H9 (cell line): ENCODE measurements at regions not wholly inside any gene's neighbourhood (a gene's known extent, or its start where the extent isn't known, plus 50 kb on each side); places are given as distances from the start of the nearest gene placed in this dataset.

Experiments used
- DNase-seq: peaks from one replicate; pipeline ENCODE4 v3.0.0-alpha.2; 2017
- H2AFZ ChIP-seq: one replicate; pipeline ENCODE4 v1.6.1; 2013; ENCODE audit warnings: mild to moderate bottlenecking, low read length, control low read depth, moderate library complexity
- H2AK5ac ChIP-seq: 2 replicates; pipeline ENCODE4 v1.6.1; 2013; ENCODE audit warnings: low read length, control low read depth, mixed read lengths; ENCODE audit not compliant: insufficient read length
- H2BK120ac ChIP-seq: one replicate; pipeline ENCODE4 v1.6.1; 2013; ENCODE audit warnings: low read depth, mild to moderate bottlenecking, low read length, control low read depth, inconsistent platforms; ENCODE audit not compliant: poor library complexity, severe bottlenecking
- H2BK12ac ChIP-seq: 2 replicates; pipeline ENCODE4 v1.6.1; 2013; ENCODE audit warnings: low read length, control low read depth, mixed read lengths, low read depth; ENCODE audit not compliant: insufficient read length
- H2BK15ac ChIP-seq: 2 replicates; pipeline ENCODE4 v1.6.1; 2013; ENCODE audit warnings: low read depth, low read length, control low read depth
- H2BK20ac ChIP-seq: one replicate; pipeline ENCODE4 v1.6.1; 2013; ENCODE audit warnings: low read depth, mild to moderate bottlenecking, low read length, control low read depth, inconsistent platforms; ENCODE audit not compliant: poor library complexity, severe bottlenecking
- H2BK5ac ChIP-seq: 2 replicates; pipeline ENCODE4 v1.6.1; 2013; ENCODE audit warnings: low read length, control low read depth, mixed read lengths; ENCODE audit not compliant: insufficient read length
- H3K14ac ChIP-seq: 2 replicates; pipeline ENCODE4 v1.6.1; 2013; ENCODE audit warnings: low read length, control low read depth; ENCODE audit not compliant: insufficient read depth
- H3K18ac ChIP-seq: 2 replicates; pipeline ENCODE4 v1.6.1; 2013; ENCODE audit warnings: low read depth, mild to moderate bottlenecking, mixed read lengths, low read length, control low read depth; ENCODE audit not compliant: insufficient read length
- H3K23ac ChIP-seq: 2 replicates; pipeline ENCODE4 v1.6.1; 2013; ENCODE audit warnings: low read length, control low read depth, mixed read lengths, low read depth; ENCODE audit not compliant: insufficient read length
- H3K23me2 ChIP-seq: 2 replicates; pipeline ENCODE4 v1.6.1; 2013; ENCODE audit warnings: low read depth, mild to moderate bottlenecking, mixed read lengths, low read length, control low read depth; ENCODE audit not compliant: insufficient read length, poor library complexity, severe bottlenecking
- H3K27ac ChIP-seq: 2 replicates; pipeline ENCODE4 v1.5.1; 2013; ENCODE audit warnings: low read length, control low read depth, mixed read lengths, low read depth; ENCODE audit not compliant: insufficient read length
- H3K27me3 ChIP-seq: 2 replicates; pipeline ENCODE4 v1.6.1; 2013; ENCODE audit warnings: low read length, control low read depth, inconsistent platforms; ENCODE audit not compliant: insufficient read depth
- H3K4ac ChIP-seq: 2 replicates; pipeline ENCODE4 v1.6.1; 2013; ENCODE audit warnings: low read depth, mild to moderate bottlenecking, control low read depth, inconsistent platforms, low read length, moderate library complexity
- H3K4me1 ChIP-seq: 2 replicates; pipeline ENCODE4 v1.6.1; 2013; ENCODE audit warnings: low read length, control low read depth, inconsistent platforms; ENCODE audit not compliant: insufficient read depth
- H3K4me2 ChIP-seq: 2 replicates; pipeline ENCODE4 v1.6.1; 2013; ENCODE audit warnings: low read length, control low read depth, mixed read lengths; ENCODE audit not compliant: insufficient read length, insufficient read depth
- H3K56ac ChIP-seq: 2 replicates; pipeline ENCODE4 v1.6.1; 2013; ENCODE audit warnings: low read depth, mild to moderate bottlenecking, mixed read lengths, low read length, control low read depth; ENCODE audit not compliant: insufficient read length
- H3K79me1 ChIP-seq: 2 replicates; pipeline ENCODE4 v1.6.1; 2013; ENCODE audit warnings: low read depth, mild to moderate bottlenecking, moderate library complexity, low read length, control low read depth, inconsistent platforms; ENCODE audit not compliant: insufficient read depth, poor library complexity, severe bottlenecking
- H3K79me2 ChIP-seq: 2 replicates; pipeline ENCODE4 v1.6.1; 2013; ENCODE audit warnings: low read length, control low read depth, inconsistent platforms; ENCODE audit not compliant: insufficient read depth
- H3K9ac ChIP-seq: 2 replicates; pipeline ENCODE4 v1.6.1; 2013; ENCODE audit warnings: low read length, control low read depth, mixed read lengths; ENCODE audit not compliant: insufficient read length; ENCODE audit errors: extremely low read depth
- H3K9me3 ChIP-seq: one replicate; pipeline ENCODE4 v1.6.1; 2013; ENCODE audit warnings: low read depth, low read length, inconsistent platforms; ENCODE audit not compliant: control insufficient read depth
- H3T11ph ChIP-seq: one replicate; pipeline ENCODE4 v1.6.1; 2013; ENCODE audit warnings: mild to moderate bottlenecking, low read length, control low read depth, inconsistent platforms
- H4K20me1 ChIP-seq: one replicate; pipeline ENCODE4 v1.6.1; 2013; ENCODE audit not compliant: control insufficient read depth, insufficient read length, insufficient read depth
- H4K5ac ChIP-seq: 2 replicates; pipeline ENCODE4 v1.6.1; 2013; ENCODE audit warnings: low read depth, mild to moderate bottlenecking, mixed read lengths, low read length, control low read depth; ENCODE audit not compliant: insufficient read length
- H4K8ac ChIP-seq: replicated peaks from 2 replicates; pipeline ENCODE4 v1.6.1; 2013; ENCODE audit warnings: low read length, control low read depth, mixed read lengths, low read depth; ENCODE audit not compliant: insufficient read length
- H4K91ac ChIP-seq: 2 replicates; pipeline ENCODE4 v1.6.1; 2013; ENCODE audit warnings: low read depth, mild to moderate bottlenecking, moderate library complexity, mixed read lengths, low read length, control low read depth; ENCODE audit not compliant: insufficient read length
- H3K27ac Mint-ChIP-seq, 3 experiments: 2 replicates in 2 of 3; 3 replicates in 1 of 3; pipeline ENCODE4 v1.8.0; 2020 to 2021; ENCODE audit warnings: mixed read lengths in 3 of 3, mild to moderate bottlenecking in 1 of 3, moderate library complexity in 1 of 3
- H3K27me3 Mint-ChIP-seq: 2 replicates; pipeline ENCODE4 v1.8.0; 2021; ENCODE audit warnings: low read depth, mild to moderate bottlenecking, moderate library complexity, mixed read lengths
- H3K36me3 Mint-ChIP-seq, 3 experiments: 2 replicates in 2 of 3; 3 replicates in 1 of 3; pipeline ENCODE4 v1.8.0; 2020 to 2021; ENCODE audit warnings: low read depth in 3 of 3, mixed read lengths in 3 of 3; ENCODE audit not compliant: insufficient read depth in 1 of 3
- H3K4me1 Mint-ChIP-seq, 2 experiments: 2 replicates each; pipeline ENCODE4 v1.8.0; 2020; ENCODE audit warnings: mixed read lengths in 2 of 2
- H3K4me3 Mint-ChIP-seq, 2 experiments: 2 replicates in 1 of 2; 3 replicates in 1 of 2; pipeline ENCODE4 v1.8.0; 2020 to 2021; ENCODE audit warnings: mild to moderate bottlenecking in 2 of 2, mixed read lengths in 2 of 2, moderate library complexity in 1 of 2
- H3K9me3 Mint-ChIP-seq, 2 experiments: 2 replicates in 1 of 2; 3 replicates in 1 of 2; pipeline ENCODE4 v1.8.0; 2020; ENCODE audit warnings: mild to moderate bottlenecking in 2 of 2, mixed read lengths in 2 of 2, moderate library complexity in 1 of 2
- WGBS: extraction: QIAGEN DNeasy Blood & Tissue Kit; methylation state at CpG from one replicate; pipeline ENCODE4 v1.1.7; 2013; ENCODE audit warnings: missing lambda C conversion rate, low lambda C conversion rate, mixed read lengths; ENCODE audit not compliant: insufficient read length; ENCODE audit errors: extremely low coverage; 5-methylcytosine and 5-hydroxymethylcytosine counted together
- TF ChIP-seq, protein P1 (sequence below): fragments of 200-600 bp; sonication (generic); conservative IDR thresholded peaks from 3 replicates; pipeline ENCODE4 v1.8.0; 2021; ENCODE audit warnings: antibody characterized with exemption, mild to moderate bottlenecking

DNA sequence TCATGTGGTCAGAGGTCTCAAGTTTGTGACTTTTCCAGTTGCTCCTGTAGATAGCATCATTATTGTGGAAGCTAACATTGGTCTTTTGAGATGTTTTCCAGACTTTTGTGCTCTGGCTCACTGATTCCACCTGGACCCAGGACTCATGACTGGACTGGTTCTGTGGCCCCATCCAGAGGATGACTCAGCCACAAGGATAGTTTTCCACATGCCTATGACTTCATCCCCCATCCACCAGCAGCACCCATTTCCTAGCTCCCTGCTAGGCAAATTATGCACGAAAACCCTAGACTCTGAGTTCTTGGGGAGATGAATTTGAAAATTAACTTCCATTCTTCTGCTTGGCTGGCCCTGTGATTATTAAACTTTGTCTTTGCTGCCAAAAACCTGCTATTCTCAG, 949.3 kb downstream of the MRPL39 start:
- no peak overlapping the region for H2BK5ac ChIP-seq
- no peak overlapping the region for H2BK12ac ChIP-seq
- H3K4me2 ChIP-seq = no peak overlapping the region
- no peaks in the 10 kb centered on the region for H3K23me2 ChIP-seq
- TF ChIP-seq, protein P1, sequence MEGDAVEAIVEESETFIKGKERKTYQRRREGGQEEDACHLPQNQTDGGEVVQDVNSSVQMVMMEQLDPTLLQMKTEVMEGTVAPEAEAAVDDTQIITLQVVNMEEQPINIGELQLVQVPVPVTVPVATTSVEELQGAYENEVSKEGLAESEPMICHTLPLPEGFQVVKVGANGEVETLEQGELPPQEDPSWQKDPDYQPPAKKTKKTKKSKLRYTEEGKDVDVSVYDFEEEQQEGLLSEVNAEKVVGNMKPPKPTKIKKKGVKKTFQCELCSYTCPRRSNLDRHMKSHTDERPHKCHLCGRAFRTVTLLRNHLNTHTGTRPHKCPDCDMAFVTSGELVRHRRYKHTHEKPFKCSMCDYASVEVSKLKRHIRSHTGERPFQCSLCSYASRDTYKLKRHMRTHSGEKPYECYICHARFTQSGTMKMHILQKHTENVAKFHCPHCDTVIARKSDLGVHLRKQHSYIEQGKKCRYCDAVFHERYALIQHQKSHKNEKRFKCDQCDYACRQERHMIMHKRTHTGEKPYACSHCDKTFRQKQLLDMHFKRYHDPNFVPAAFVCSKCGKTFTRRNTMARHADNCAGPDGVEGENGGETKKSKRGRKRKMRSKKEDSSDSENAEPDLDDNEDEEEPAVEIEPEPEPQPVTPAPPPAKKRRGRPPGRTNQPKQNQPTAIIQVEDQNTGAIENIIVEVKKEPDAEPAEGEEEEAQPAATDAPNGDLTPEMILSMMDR = no peak
- Mint-ChIP-seq H3K4me1 (no peaks in the 10 kb centered on the region), H3K9me3 (peaks cover 60 to 71% of the 10 kb centered on the region in 2 experiments), H3K36me3 (peaks cover 0 to 7% (median 3%) of the 10 kb centered on the region in 3 experiments; a peak in 3 of 7 replicates), H3K4me3 (no peak overlapping the region), H3K27me3 (peaks cover 2% of the 10 kb centered on the region; the same call in 1 of the 2 replicates), H3K27ac (no peak overlapping the region; a peak in 1 of 7 replicates)
- no peaks in the 10 kb centered on the region for H3K4me1 ChIP-seq
- no peak overlapping the region for H4K5ac ChIP-seq
- no peak overlapping the region for H3K18ac ChIP-seq
- no peak overlapping the region for H4K8ac ChIP-seq
- H3K56ac ChIP-seq = no peak overlapping the region
- no peaks in the 10 kb centered on the region for H4K20me1 ChIP-seq
- H3T11ph ChIP-seq = no peak overlapping the region
- H2BK15ac ChIP-seq = no peak overlapping the region
- H3K79me1 ChIP-seq = no peaks in the 10 kb centered on the region
- no peaks in the 10 kb centered on the region for H3K27me3 ChIP-seq
- no peak overlapping the region for H3K14ac ChIP-seq
- H2BK120ac ChIP-seq = no peak overlapping the region
- no peak overlapping the region for H4K91ac ChIP-seq
- no peaks in the 10 kb centered on the region for H3K9me3 ChIP-seq
- no peak overlapping the region for H3K9ac ChIP-seq
- H2BK20ac ChIP-seq = no peak overlapping the region
- no peaks in the 10 kb centered on the region for H3K79me2 ChIP-seq
- H3K4ac ChIP-seq = no peak overlapping the region
- no CpG with 5 or more reads among the region's 1 CpG for WGBS
- no peak overlapping the region for H2AFZ ChIP-seq
- DNase-seq = no peak
- no peak overlapping the region for H3K27ac ChIP-seq
- no peak overlapping the region for H3K23ac ChIP-seq
- H2AK5ac ChIP-seq = no peak overlapping the region
